NT2/D1 (cell line): ENCODE measurements at regions not wholly inside any gene's neighbourhood (a gene's known extent, or its start where the extent isn't known, plus 50 kb on each side); places are given as distances from the start of the nearest gene placed in this dataset.

Experiments
- SUZ12 ChIP-seq: IDR thresholded peaks from 2 replicates; pipeline ENCODE4 v1.6.1; 2011; ENCODE audit not compliant: insufficient read length, insufficient read depth; ENCODE audit errors: extremely low read depth
- YY1 ChIP-seq: IDR thresholded peaks from 2 replicates; pipeline ENCODE4 v1.6.1; 2011; ENCODE audit not compliant: insufficient read length, insufficient read depth

DNA sequence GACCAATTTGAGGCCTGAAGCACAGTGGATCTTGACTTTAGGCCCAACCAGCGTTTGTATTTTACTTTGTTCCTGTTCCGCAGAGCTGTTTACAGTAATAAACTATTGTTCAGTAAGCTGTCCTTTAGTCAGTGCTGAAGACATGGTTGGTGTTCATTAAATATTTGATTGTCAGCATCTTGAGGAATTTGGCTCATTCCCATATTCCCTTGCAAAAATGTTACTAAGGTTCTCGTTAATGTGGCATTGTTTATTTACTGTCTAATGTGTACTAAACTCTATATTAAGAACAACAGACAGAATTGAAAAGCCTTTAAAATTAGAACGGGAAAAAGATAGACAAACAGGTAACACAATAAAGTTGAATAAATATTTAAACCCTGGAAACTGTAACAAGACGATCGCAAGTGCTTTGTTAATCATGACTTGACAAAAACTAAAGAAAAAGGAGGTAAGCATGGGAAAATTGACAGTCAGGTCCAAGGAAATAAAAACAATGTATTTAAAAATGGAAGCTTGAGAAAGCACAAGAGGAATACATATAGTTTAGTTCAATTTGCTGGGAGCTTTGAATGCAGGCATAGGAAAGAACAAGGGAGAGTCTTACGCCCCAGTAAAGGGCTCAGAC lies 1060.8 kb upstream of the CRIM1 start:
- TF ChIP-seq YY1 (no peak), SUZ12 (no peak)
